Transverse colon (tissue), 3 donors: ENCODE measurements at regions not wholly inside any gene's neighbourhood (a gene's known extent, or its start where the extent isn't known, plus 50 kb on each side); places are given as distances from the start of the nearest gene placed in this dataset.

Experiments
- CTCF ChIP-seq, 5 experiments: fragments of 200-600 bp in 3 of 5; fragments of 450-650 bp in 2 of 5; sonication (generic) in 3 of 5; IDR thresholded peaks; 1 replicate in 2 of 5; 2 replicates in 3 of 5; pipeline ENCODE4 v1.5.1; 2016 to 2017; ENCODE audit warnings: antibody characterized with exemption in 5 of 5, inconsistent platforms in 3 of 5, mild to moderate bottlenecking in 2 of 5, moderate library complexity in 1 of 5
- POLR2A ChIP-seq: fragments of 450-650 bp; IDR thresholded peaks from one replicate; pipeline ENCODE4 v1.6.1; 2016; ENCODE audit warnings: antibody characterized with exemption, mild to moderate bottlenecking, moderate library complexity

- TF ChIP-seq CTCF (IDR thresholded peaks at IDR 0.05) (no peak), POLR2A (no peak)
Observed at GRCh38 chrX:65920620-65921019, 119.3 kb downstream of the VSIG4 start.
